Stimulated activated CD4-positive, alpha-beta T cell treated with anti-CD3 and anti-CD28 coated beads, TNF-alpha, amount 100 ng/mL, for 1 hour (primary cell): ENCODE measurements at regions not wholly inside any gene's neighbourhood (a gene's known extent, or its start where the extent isn't known, plus 50 kb on each side); places are given as distances from the start of the nearest gene placed in this dataset.

Experiments
- DNase-seq, 3 donors: peaks; one replicate each; pipeline ENCODE4 v3.0.0-alpha.2; 2020; ENCODE audit warnings: low read depth in 3 of 3, low spot score in 1 of 3

DNA sequence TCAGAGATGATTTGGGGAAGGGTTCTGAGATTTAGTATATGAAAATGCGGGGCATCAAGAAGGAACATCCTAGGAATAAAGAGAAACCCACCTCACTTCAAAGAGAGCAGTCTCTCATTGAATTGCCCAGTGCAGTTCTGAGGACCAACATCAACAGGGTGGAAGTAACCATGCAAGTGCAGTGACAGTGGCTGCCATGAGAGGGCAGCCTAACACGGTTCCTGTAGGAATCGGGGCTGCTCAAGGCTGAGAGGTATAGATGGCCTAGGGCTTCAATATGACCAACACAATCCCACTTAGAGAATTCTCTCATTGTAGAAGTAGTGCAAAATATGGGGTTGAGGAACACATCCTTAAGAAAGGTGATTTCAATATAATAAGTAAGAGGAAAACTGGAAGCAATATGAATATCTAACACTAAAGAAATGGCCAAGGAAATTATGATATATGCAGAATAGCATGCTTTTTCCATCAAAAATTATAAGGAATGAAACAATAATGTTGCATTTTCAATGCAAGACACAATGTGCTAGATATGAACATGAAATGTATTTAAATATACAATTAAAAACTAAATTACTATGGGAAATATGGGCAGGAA is 51.1 kb upstream of the ARRDC4 start:
- DNase-seq = peak in 2 of 3 donors; percentile 8 to 45
